Stomach (tissue), 4 donors: ENCODE measurements at regions not wholly inside any gene's neighbourhood (a gene's known extent, or its start where the extent isn't known, plus 50 kb on each side); places are given as distances from the start of the nearest gene placed in this dataset.

Experiments used
- CTCF ChIP-seq, 7 experiments: fragments of 450-650 bp in 4 of 7; fragments of 200-600 bp in 3 of 7; sonication (generic) in 3 of 7; IDR thresholded peaks; one replicate each; pipeline ENCODE4 v1.5.1; 2016 to 2019; ENCODE audit warnings: antibody characterized with exemption in 7 of 7, control low read depth in 2 of 7, mild to moderate bottlenecking in 1 of 7
- POLR2A ChIP-seq, 4 donors: fragments of 450-650 bp; IDR thresholded peaks; one replicate each; pipeline ENCODE4 v1.6.1; 2016; ENCODE audit warnings: antibody characterized with exemption in 4 of 4, control low read depth in 2 of 4, mild to moderate bottlenecking in 1 of 4, moderate library complexity in 1 of 4

GRCh38 chr1:104459886-104460285 is 710.2 kb downstream of the AMY1C start:
- TF ChIP-seq POLR2A (IDR thresholded peaks at IDR 0.05) (no peak), CTCF (IDR thresholded peaks at IDR 0.05) (no peak)
